Pancreas (tissue), 10 donors: ENCODE measurements at regions not wholly inside any gene's neighbourhood (a gene's known extent, or its start where the extent isn't known, plus 50 kb on each side); places are given as distances from the start of the nearest gene placed in this dataset.
A peak's percentile ranks its signal among the peaks of the same experiment; 100 is the strongest.

Experiments
- ATAC-seq, 4 donors: fragments of 200-7000 bp; cut with Tn5 transposase; one replicate each; pipeline versions ENCODE4 v1.8.0 to v1.9.1; 2020; ENCODE audit warnings: mild to moderate bottlenecking in 4 of 4, moderate library complexity in 4 of 4
- DNase-seq, 6 donors: peaks; one replicate each; pipeline ENCODE4 v3.0.0-alpha.2; 2020
- FAIRE-seq: peaks from 2 replicates; lab custom pipeline; 2012; peaks lifted over from hg19 to GRCh38; lab: Jason Lieb, UNC
- H3K27ac ChIP-seq, 4 donors: fragments of 200-600 bp; sonication (generic); 1 replicate in 3 of 4; 2 replicates in 1 of 4; pipeline versions ENCODE4 v1.5.0 to v1.8.0; 2020
- H3K27me3 ChIP-seq, 4 donors: fragments of 200-600 bp; one replicate each; pipeline ENCODE4 v1.8.0; 2021
- H3K36me3 ChIP-seq, 3 donors: fragments of 200-600 bp; sonication (generic) in 1 of 3; one replicate each; pipeline versions ENCODE4 v1.5.0 to v1.8.0; 2020 to 2021
- H3K4me1 ChIP-seq, 3 donors: fragments of 200-600 bp; one replicate each; pipeline ENCODE4 v1.8.0; 2021
- H3K4me3 ChIP-seq, 4 donors: fragments of 200-600 bp; sonication (generic) in 2 of 4; one replicate each; pipeline versions ENCODE4 v1.5.0 to v1.8.0; 2020 to 2021
- H3K9me3 ChIP-seq, 4 donors: fragments of 200-600 bp; one replicate each; pipeline ENCODE4 v1.8.0; 2021
- WGBS, 2 donors: extraction: QIAGEN DNeasy Blood & Tissue Kit; methylation state at CpG; one replicate each; pipeline ENCODE4 v1.1.7; 2013; 5-methylcytosine and 5-hydroxymethylcytosine counted together
- intact Hi-C, 3 donors: fragments of 100-400 bp; cut with DNase I; formaldehyde crosslinking; loops; one replicate each; pipeline versions ENCODE4 v1.11.1 to v1.14.2; 2022
- TF ChIP-seq, protein P1 (sequence below), 4 donors: fragments of 200-600 bp; sonication (generic) in 3 of 4; IDR thresholded peaks; one replicate each; pipeline versions ENCODE4 v1.5.0 to v1.8.0; 2021; ENCODE audit warnings: antibody characterized with exemption in 4 of 4
- donor health status: healthy with polysubstance abuse.
- donor health status: DM: no; HTN: no; CAD: no; lungs with moderate emphysema.
- donor health status: DM: no; HTN: no; CAD: no.
- donor health status: control.
- donor health status: control.
- donor health status: Bipolar disorder and iron deficiency.
- donor health status: DM: yes; HTN: yes; CAD: no.
- donor health status: DM: no; HTN: no; CAD: no.
- donor health status: DM: no; HTN: no; CAD: no.
- donor health status: DM: yes; HTN: yes; CAD: no.

DNA sequence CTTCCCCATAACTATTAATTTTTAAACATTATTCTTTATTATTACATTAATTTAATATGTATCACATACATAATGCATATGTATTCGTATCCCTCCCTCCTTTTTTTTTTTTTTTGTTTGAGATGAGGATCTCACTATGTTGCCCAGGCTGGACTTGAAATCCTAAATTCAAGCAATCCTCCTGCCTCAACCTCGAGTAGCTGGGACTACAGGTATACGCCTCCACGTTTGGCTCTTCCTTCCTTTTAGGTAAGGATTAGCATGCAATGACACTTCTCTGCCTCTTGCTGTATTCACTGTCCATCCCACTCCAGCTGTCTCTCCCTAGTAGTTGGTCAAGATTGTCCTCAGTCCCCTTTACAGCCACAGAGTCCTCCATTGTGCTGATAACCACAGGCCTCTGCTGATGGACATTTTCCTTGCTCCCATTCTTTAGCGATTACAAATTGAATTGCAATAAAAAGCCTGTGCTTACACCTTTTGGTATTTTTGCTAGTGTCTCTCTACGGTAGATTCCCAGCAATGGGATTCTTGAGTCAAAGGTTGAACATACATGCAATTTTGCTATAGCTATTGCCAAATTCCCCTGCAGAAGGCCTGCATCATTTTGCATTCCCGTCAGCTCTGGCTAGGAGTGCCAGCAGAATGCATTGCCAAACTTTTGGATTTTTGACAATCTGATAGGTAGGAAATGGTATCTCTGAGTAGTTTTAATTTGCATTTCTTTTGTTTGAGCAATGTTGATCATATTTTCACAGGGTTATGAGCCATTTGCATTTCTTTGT lies 156.6 kb downstream of the SMAD6 start:
- Histone ChIP-seq H3K4me1 (no peaks in the 10 kb centered on the region), H3K36me3 (no peaks in the 10 kb centered on the region), H3K9me3 (no peaks in the 10 kb centered on the region), H3K27ac (no peak overlapping the region), H3K27me3 (no peaks in the 10 kb centered on the region), H3K4me3 (no peak overlapping the region)
- FAIRE-seq (no peak), ATAC-seq (no peak), DNase-seq (no peak)
- 67 to 70% methylated on average over 7 of the region's 7 CpGs for WGBS, 2 donors
- intact Hi-C loops: loop anchor here in 2 of 3 donors (10.0 kb wide), 2 partner anchors 74 to 164 kb away; no protein-coding TSS in a partner anchor
- TF ChIP-seq, protein P1, sequence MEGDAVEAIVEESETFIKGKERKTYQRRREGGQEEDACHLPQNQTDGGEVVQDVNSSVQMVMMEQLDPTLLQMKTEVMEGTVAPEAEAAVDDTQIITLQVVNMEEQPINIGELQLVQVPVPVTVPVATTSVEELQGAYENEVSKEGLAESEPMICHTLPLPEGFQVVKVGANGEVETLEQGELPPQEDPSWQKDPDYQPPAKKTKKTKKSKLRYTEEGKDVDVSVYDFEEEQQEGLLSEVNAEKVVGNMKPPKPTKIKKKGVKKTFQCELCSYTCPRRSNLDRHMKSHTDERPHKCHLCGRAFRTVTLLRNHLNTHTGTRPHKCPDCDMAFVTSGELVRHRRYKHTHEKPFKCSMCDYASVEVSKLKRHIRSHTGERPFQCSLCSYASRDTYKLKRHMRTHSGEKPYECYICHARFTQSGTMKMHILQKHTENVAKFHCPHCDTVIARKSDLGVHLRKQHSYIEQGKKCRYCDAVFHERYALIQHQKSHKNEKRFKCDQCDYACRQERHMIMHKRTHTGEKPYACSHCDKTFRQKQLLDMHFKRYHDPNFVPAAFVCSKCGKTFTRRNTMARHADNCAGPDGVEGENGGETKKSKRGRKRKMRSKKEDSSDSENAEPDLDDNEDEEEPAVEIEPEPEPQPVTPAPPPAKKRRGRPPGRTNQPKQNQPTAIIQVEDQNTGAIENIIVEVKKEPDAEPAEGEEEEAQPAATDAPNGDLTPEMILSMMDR (IDR thresholded peaks at IDR 0.05): no peak

DNA sequence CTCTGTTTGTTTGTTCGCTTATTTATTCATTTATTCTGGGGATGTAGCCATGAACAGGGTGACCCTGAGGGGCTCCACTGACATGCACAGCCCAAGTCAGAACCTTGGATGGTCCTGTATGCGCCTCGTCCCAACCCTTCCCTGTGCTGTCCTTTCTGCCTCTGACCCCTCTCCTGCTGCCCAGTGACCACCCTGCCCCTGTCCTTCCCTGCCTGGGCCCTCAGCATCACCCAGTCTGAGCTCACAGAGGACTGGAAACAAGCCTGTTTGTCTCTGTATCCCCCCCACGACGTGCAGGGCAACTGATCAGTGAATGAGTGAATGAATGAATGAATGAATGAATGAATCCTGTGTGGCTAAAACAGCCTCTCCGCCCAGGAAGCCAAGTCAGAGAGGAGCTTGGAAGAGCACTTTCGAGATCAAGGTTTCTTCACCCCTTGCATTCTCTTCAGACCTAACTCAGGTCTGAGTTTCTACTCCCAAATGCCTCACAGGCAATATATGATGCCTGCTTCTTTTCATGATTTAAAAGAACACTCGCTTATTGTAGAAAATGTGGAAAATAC lies 157.7 kb downstream of the SMAD6 start:
- intact Hi-C loops: loop anchor here in 2 of 3 donors (10.0 kb wide), 2 partner anchors 75 to 165 kb away; no protein-coding TSS in a partner anchor
- WGBS, 2 donors: 86 to 90% methylated on average over 8 of the region's 8 CpGs

GRCh38 chr15:66860844-66861243 lies 158.8 kb downstream of the SMAD6 start:
- no peak for FAIRE-seq
- Histone ChIP-seq H3K4me1 (no peaks in the 10 kb centered on the region), H3K4me3 (no peak overlapping the region), H3K9me3 (no peaks in the 10 kb centered on the region), H3K27me3 (no peaks in the 10 kb centered on the region), H3K27ac (no peak overlapping the region), H3K36me3 (no peaks in the 10 kb centered on the region)
- WGBS, 2 donors: 89 to 90% methylated on average over 3 of the region's 3 CpGs
- intact Hi-C loops: no loop called here
- DNase-seq: no peak
- TF ChIP-seq, protein P1 (IDR thresholded peaks at IDR 0.05): no peak
- ATAC-seq: no peak

More for the DNA sequence above, 157.7 kb downstream of the SMAD6 start:
- no peaks in the 10 kb centered on the region for H3K9me3 ChIP-seq
- no peak overlapping the region for H3K27ac ChIP-seq
- TF ChIP-seq, protein P1 (IDR thresholded peaks at IDR 0.05): no peak
- peak in 1 of 6 donors; percentile 11 for DNase-seq
- no peak for ATAC-seq
- no peaks in the 10 kb centered on the region for H3K36me3 ChIP-seq
- no peaks in the 10 kb centered on the region for H3K27me3 ChIP-seq
- H3K4me1 ChIP-seq: no peaks in the 10 kb centered on the region
- no peak for FAIRE-seq
- H3K4me3 ChIP-seq: no peak overlapping the region

DNA sequence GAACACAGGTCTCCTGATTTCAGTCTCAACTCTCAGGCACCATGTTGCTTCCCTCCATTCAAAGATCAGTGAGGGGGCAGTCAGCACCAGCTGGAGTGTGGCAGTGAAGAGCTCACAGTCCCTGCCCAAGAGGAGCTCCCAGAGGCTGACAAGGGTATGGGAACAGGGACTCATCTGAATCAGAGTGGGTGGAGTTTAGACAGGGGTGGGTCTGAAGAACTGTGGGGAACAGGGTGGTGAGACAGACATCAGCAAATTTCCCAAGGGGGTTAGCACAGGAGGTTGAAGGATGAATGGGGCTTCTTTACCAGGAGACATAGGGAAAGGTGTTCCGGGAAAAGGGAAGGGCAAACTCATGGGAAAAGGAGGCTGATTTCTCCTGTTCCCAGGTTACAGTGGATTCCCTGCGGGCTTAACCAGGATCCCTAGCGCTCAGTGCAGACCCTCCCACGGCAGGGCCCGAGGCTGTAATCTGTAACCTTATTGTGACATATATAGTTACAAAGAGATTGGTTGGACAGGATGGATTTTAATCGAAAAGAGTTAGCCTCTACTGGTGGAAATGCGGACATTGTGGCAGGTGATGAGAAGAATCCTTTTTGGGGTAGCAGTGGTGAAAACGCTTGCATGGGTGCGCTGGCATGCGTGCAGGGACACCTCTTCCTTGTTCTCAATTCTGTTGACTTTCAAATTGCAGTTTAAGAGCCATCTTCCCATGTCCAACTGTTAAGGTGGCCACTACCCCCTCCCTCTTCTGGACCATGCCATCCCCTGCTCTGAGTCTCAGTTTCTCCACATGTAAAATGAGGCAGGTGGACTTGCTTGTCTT lies 160.3 kb downstream of the SMAD6 start:
- Histone ChIP-seq H3K27ac (no peak overlapping the region), H3K4me3 (no peak overlapping the region), H3K36me3 (no peaks in the 10 kb centered on the region), H3K4me1 (no peaks in the 10 kb centered on the region), H3K27me3 (no peaks in the 10 kb centered on the region), H3K9me3 (no peaks in the 10 kb centered on the region)
- DNase-seq (peak in 1 of 6 donors; percentile 5), ATAC-seq (no peak), FAIRE-seq (no peak)
- intact Hi-C loops: no loop called here
- 68 to 78% methylated on average over 10 of the region's 10 CpGs for WGBS, 2 donors
- TF ChIP-seq, protein P1 (IDR thresholded peaks at IDR 0.05): no peak
